GM12875 (cell line): ENCODE measurements at regions not wholly inside any gene's neighbourhood (a gene's known extent, or its start where the extent isn't known, plus 50 kb on each side); places are given as distances from the start of the nearest gene placed in this dataset.

Experiments
- H3K4me3 ChIP-seq: one replicate; pipeline ENCODE4 v1.5.1; 2011; ENCODE audit warnings: low read depth, low read length, control low read depth
- TF ChIP-seq, protein P1 (sequence below): IDR thresholded peaks from 2 replicates; pipeline ENCODE4 v1.5.1; 2011; ENCODE audit warnings: low read depth, mild to moderate bottlenecking, control low read depth, inconsistent platforms, low read length, moderate library complexity, borderline replicate concordance; ENCODE audit not compliant: insufficient read depth

GRCh38 chrX:42565739-42566138 is 212.2 kb downstream of the PPP1R2C start:
- TF ChIP-seq, protein P1, sequence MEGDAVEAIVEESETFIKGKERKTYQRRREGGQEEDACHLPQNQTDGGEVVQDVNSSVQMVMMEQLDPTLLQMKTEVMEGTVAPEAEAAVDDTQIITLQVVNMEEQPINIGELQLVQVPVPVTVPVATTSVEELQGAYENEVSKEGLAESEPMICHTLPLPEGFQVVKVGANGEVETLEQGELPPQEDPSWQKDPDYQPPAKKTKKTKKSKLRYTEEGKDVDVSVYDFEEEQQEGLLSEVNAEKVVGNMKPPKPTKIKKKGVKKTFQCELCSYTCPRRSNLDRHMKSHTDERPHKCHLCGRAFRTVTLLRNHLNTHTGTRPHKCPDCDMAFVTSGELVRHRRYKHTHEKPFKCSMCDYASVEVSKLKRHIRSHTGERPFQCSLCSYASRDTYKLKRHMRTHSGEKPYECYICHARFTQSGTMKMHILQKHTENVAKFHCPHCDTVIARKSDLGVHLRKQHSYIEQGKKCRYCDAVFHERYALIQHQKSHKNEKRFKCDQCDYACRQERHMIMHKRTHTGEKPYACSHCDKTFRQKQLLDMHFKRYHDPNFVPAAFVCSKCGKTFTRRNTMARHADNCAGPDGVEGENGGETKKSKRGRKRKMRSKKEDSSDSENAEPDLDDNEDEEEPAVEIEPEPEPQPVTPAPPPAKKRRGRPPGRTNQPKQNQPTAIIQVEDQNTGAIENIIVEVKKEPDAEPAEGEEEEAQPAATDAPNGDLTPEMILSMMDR = no peak
- no peak overlapping the region for H3K4me3 ChIP-seq

GRCh38 chrX:42546800-42547199 is 231.2 kb downstream of the PPP1R2C start:
- no peak overlapping the region for H3K4me3 ChIP-seq
- TF ChIP-seq, protein P1 = no peak

- TF ChIP-seq, protein P1 = no peak
Observed at GRCh38 chrX:42544883-42545282, 233.1 kb downstream of the PPP1R2C start.

GRCh38 chrX:42541554-42541953 is 236.4 kb downstream of the PPP1R2C start:
- TF ChIP-seq, protein P1 = no peak
- no peak overlapping the region for H3K4me3 ChIP-seq

More at GRCh38 chrX:42544883-42545282, 233.1 kb downstream of the PPP1R2C start:
- H3K4me3 ChIP-seq = no peak overlapping the region

- TF ChIP-seq, protein P1 = no peak
- H3K4me3 ChIP-seq = no peak overlapping the region
Observed at GRCh38 chrX:42540146-42540545, 237.8 kb downstream of the PPP1R2C start.

GRCh38 chrX:42538405-42538804 is 239.6 kb downstream of the PPP1R2C start:
- TF ChIP-seq, protein P1 = no peak
- H3K4me3 ChIP-seq = no peak overlapping the region

GRCh38 chrX:42536286-42536685 is 241.7 kb downstream of the PPP1R2C start:
- TF ChIP-seq, protein P1 = no peak
- H3K4me3 ChIP-seq = no peak overlapping the region
